ENCODE measurements at regions not wholly inside any gene's neighbourhood (a gene's known extent, or its start where the extent isn't known, plus 50 kb on each side); places are given as distances from the start of the nearest gene placed in this dataset.

DNA sequence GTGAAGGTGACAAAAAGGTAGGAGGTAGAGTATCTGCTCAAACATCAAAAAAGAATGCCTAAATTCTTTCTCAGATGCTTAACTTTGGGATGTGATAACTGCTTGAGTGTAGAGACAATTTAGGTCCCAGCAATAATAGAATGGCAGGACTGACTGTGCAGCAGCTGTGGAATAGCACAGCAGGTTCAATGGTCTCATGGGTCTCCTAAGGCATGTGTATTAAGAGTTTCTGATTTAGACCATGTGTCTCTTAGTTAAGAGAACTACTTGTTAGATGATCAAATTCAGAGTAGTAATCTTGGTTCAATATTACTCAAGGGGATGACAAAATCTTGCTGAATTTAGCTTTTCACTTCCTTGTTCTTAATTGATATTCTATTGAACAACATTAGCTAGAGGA, 72.0 kb downstream of the ALX1 start:
- DNase-seq (ENCODE audit: low read depth in 2 of 2), result no peak

DNA sequence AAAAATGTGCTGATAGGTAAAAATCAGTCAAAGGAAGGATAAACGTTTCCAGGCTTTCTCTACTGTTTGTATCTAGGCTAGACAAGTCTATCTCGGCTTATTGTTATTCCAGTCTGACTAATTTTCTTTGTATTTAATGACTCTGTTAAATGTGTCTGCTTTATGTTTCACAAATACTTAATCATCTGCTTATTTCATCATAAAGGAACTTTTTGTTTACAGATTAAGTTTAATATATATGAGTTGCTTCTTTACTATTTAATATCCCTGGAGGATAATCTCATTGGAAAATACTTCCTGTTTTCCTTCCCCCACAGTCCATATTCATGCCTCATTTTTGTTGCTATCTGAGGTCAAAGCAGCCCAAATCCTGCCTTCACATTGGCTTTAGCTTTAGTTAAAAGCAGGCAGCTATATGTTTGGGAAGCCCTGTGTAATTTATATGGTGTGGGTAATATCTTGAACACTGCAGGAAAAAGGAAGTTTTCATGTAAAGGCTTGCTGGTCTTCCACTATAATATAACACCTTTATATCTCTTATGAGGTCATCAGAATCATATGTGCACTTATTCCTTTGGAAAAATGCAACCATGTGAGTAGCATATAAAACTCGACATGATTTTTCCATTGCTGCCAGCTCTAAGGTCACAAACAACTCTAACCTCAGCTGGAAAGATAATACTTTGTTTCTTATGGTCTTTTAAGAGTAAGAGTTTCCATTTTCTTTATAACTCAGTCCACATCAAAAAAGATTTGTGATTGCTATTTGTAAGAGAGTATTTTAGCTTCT, 76.8 kb downstream of the ALX1 start:
- DNase-seq (ENCODE audit: low read depth in 2 of 2), result no peak

DNA sequence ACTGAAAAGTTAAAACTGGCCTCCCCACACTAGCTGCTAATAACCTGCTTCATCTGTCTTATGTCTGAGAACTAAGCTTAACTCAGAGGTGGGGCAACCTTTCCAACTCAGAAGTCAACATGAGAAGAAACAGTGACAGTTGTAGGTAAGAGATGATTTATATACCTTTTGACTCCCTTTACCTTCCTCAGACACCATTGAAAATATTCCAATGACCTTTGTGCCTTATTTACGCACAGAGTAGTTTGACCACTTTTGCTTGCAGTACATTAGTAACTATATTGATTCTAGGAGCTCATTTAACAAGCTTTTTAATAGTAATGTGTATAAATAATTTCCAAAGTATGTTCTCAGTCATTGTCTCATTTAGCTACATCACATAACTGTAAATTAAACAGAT, 77.6 kb downstream of the ALX1 start:
- DNase-seq (ENCODE audit: low read depth in 2 of 2), result no peak

DNA sequence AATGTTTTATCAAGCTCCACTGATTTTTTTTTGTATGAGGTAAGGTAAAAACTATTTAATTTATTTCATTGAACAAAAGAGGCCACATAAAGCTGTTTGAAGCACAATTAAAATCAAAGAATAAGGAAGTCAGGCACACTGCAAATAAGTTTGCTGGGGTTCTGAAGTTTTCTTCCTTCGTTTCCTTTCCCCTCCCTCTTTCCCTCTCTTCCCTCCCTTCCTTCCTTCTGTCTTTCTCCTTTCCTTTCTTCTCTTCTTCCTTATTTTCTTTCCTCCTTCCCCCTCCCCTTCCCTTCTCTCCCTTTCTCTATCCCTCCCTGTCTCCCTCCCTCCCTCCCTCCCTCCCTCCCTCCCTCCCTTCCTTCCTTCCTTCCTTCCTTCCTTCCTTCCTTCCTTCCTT, 78.7 kb downstream of the ALX1 start:
- no peak for DNase-seq (ENCODE audit: low read depth in 2 of 2)

DNA sequence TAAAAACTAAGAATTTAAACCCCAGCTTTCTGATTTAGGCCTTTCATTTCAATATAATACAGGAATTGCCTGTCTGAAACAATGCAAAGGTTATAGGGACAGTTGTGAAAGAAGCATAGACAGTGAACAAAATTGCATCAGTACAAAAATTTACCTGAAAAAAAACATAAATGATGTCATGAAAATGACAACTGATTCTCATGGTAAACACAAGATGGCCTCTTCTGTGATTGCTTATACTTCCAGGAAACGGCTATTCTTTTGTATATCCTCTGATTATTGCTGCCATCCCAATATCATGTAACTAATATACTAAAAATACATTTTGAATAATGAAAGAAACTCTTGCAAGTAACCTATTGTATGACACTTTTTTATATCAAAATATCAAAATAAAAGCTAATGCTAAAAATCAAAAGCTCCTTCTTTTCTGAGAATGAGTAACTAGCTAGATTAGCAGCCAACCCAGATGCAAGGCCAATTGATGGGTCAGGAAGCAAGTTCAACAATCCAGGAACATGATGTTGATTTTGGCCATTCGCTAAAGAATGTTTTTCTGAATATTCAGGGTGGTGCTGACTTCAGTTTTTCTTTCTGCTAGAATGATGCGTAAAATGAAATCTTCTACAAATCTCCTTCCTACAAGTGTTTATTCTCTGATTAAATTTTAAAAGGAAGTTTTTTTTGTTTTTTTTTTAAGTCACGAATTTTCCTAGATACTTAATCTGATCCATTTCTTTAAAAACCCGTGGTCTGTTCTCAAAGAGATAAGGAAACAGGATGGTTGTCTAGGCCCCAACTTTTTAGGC, 83.6 kb downstream of the ALX1 start:
- no peak for DNase-seq (ENCODE audit: low read depth in 2 of 2)

DNA sequence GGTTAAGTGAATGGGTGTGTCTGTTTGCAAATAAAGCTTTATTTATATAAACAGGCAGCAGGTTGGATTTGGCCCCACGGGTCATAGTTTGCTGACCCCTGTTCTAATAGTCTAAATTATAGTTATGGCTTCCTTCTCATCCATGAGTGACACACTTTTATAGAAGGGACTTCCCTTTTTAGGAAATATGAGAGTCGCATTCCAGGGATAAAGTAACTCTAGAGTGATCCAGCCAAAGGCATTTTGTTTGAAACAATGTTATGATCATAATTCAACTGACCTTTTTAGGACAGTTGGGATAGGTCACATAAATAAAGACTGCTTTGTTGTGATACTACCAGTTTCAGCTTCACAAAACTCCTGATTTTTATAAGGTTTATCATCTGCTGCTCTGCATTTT, 87.9 kb downstream of the ALX1 start:
- no peak for DNase-seq (ENCODE audit: low read depth in 2 of 2)

DNA sequence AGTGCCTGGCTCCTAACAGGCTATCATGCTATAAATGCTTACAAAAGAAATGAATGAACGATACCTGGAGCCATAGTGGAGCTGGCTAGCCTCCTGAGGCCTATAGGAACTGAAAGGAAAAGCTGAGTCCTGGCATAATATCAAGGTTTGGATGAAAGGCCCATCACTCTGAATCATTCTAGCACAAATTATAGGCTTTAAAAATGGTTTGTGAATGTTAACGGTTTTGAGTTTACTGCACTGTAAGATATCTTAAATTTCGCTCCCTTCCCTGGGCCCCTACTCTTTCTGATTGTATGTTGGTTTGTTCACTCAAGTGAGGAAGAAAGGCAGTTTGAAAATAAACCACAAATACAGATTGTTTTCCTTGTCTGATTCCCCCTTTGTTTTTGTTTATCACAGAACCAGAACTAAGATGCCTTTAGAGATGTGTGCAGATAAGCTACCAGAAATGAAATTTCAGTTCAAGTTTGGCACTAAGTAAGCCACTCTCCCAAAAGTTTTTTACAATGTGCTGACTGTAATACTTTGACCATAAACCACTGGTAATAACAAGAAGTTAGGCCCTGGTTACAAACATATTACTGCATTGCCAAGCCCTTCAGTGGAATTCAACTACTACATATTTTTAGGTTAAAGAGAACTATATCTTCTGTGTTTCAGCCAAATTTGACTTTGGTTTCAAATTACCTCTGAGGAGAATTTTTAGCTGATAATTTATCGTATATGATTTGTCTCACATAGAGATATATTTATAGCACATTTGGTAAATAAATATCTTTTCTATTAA, 89.5 kb downstream of the ALX1 start:
- no peak for DNase-seq (ENCODE audit: low read depth in 2 of 2)

DNA sequence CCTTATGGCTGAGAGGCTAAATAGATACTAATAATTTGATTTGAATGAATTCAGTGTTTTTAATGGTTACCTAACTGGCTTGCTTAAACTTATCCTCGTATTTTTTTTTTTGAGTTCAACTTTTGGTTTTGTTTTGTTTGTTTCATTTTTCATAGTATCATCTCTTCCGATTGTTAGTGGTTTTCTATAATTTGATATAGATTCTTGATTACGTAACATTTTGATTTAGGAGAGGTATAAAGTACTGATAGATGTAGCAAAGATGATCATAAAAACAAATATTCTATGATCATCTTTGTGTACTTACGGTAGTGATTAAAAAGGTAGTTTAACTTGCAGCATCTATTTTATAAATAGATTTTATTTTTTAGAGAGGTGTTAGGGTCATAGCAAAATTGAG, 93.0 kb downstream of the ALX1 start:
- DNase-seq (ENCODE audit: low read depth in 2 of 2), result no peak

DNA sequence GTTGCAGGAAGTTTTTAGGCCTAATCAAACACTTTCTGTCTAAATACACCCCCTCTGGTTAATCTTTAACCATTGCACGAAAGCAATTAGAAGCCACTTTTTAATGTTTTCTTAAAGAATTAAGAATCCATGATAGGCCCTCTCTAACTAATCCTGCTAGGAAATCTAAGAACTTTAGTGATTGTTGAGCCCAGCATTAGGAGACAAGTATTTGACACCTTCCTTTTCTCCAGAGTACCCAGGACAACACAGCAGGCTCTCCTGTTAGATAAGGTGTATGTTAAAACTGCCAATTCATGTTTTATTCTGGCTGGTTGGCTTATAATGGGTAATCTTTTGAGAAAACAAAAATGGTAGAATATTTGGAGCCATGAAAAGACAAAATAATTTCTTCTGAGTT, 95.0 kb downstream of the ALX1 start:
- DNase-seq (ENCODE audit: low read depth in 2 of 2), result no peak

DNA sequence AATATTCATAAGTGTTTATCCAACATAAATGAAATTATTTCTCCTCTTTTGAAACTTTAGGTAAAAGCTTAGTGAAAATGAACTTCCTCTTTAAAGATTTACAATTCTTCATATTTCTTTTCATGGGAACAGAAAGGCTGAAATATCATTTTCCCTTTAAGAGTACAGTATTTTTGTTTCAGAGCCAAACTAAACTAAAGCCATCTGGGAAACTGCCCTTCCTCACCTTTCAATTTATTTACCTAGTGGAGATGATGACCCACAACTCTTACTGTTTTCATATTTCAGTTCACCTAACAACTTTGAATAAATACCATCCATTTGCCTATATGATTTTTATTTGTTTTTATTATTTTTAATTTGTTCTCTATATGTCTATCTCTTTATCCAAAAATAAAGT, 105.4 kb downstream of the ALX1 start:
- no peak for DNase-seq (ENCODE audit: low read depth in 2 of 2)

DNA sequence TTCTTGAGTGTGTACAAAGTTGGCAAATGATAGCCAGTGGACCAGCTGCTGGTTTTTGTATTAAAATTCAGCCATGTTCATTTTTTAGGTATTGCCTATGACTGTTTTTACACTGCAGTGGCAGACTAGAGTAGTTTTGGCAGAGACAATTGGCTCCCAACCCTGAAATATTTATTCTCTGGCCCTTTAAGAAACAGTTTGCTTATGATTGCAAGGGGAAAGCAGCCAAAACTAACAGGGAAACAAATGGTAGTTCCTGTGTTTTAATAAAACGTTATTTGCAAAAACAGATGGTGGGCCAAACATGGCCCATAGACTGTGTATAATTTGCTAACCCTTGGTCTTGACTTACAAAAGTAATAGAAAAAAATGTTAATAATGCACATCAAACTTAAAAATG, 110.2 kb downstream of the ALX1 start:
- no peak for DNase-seq (ENCODE audit: low read depth in 2 of 2)

DNA sequence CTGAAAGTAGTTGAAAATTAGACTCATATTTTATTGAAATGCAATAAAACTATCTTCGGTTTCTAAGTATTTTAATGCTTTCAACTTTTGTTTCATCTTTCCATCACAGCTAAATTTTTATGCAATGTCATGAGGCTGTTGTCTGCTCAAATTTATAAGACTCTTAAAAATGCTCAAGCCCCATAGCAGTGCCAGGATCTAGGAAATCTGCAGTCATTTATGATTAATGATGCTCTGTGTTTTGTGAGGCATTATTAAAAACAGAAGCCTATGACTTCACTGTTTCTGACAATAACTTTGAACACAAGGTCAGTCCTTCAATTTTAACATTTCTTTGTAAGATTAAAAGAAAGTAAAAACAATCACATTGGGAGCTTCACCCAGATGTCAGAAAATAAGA, 112.5 kb downstream of the ALX1 start:
- peak in 1 of 2 experiments; percentile 8 for DNase-seq (ENCODE audit: low read depth in 2 of 2)

DNA sequence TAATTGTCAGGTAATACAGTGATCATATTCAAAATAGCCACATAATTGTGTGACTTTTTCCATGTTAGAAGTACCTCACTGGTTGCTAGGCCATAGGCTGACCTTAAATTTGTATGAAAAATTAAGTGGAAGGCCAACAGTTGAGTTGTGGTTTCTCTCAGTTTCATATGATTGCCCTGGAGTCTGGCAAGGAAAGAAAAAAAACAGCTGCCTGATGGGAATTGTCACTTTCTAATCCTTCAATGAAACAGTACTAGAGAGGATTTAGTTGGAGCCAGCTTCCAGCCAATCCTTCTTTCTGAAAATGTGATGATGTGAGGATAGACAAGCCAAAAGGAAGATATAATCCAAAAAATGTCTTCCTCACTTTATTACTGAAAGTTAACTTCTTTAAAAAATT, 113.6 kb downstream of the ALX1 start:
- DNase-seq (ENCODE audit: low read depth in 2 of 2), result no peak

DNA sequence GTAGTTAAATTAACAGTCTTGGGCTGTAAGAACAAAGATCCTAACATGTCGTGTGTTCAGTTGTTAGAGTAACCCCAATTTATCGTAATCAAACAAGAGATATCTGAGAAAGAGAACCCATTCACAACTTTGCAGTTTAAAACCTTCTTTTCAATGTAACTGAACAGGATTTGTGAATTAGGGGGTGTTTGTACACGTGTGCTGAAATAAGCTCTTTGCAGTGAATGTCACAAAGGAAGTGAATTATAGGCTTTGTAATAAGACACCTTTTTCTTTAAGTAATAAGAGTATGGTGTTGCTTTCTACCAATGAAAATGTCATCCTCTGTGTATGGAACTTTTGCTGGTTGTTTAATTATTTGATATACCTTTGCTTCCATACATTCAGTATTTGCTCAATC, 114.0 kb downstream of the ALX1 start:
- DNase-seq (ENCODE audit: low read depth in 2 of 2), result no peak

DNA sequence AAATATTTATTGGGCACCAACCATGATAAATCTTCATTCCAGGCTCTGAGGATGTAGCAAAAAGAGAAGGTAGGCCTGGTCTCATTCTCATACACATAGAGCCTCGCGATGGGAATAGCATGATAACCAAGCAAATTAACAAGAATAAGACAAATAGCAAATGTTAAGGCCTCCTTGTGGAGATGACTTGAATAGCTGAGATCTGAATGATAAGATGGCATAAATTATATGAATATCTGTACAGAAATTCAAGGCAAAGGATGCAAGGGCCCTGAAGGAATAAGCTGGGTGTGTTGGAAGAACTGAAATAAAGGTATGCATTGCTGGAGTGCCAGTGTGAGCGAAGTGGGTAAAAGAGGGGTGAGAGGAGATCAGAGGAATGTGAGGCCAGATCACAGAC, 114.8 kb downstream of the ALX1 start:
- DNase-seq (ENCODE audit: low read depth in 2 of 2), result no peak

DNA sequence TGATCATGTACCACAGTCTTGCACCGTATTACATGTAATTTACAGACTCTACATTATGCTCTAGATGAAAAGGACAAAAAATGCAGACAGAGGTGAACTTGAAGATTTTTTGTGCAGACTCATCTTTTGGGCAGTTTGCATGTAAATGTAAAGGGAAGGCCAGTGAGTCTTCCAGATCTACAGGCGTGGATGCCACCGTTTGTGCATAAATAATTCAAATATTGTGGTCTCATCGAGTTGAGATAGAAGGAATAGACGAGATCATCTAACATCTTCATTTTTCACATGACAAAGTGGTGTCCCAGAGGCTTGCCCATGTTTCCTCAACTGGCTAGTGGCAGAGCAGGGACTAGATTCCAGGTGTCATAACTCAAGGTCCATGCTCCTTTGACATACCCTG, 125.2 kb downstream of the ALX1 start:
- no peak for DNase-seq (ENCODE audit: low read depth in 2 of 2)

DNA sequence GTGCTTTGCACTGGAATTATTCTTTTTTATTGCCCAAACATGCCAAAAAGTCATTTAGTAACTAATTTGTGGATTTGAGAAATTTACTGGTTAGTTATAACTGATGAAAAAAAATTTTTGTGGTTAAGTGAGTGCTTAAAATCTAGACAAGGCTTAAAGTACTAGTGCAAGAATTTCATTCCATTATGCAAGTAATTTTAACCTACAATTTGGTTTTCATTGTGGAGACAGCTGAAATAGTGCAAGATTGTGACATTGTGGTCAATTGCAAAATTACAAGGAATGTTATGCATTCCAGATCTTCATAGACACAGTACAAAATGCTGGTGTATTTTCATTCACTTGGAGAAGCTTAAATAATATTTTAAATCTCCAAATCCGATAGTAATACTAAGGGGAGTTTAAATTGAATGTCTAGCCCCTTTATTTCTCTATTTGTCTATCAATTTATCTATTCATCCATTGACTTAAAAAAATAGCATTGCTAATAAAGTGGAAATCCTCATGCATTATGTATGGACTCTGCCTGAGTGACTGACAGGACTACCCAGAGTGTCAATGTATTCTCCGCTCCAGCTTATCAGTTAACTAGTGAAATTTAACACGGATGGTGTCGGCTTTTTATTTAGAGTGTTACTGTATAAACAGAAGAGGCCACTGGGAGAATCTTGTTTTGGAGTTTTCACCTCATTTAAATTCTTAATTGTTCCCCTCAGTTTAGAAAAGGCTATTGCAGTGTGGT, 125.9 kb downstream of the ALX1 start:
- DNase-seq (ENCODE audit: low read depth in 2 of 2), result peak; percentile 80 to 83

DNA sequence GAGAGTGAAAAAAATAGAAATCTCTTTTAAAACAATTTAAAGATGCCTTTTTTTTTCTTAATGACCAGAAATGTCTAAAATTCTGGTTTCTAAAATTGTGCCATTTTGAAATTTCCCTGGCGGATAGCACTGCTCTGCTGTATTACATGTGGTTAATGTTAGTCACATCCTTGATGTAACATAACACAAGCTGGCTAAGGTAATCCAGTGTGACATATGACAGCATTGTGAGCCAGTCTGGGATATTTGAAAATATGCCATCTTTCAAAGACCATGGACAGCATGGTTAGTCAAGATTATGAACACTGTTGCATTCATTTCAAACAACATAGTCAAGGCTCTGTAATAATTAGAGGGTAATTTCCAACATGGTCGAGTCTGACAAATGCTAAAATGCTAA, 133.2 kb downstream of the ALX1 start:
- DNase-seq (ENCODE audit: low read depth in 2 of 2), result no peak

DNA sequence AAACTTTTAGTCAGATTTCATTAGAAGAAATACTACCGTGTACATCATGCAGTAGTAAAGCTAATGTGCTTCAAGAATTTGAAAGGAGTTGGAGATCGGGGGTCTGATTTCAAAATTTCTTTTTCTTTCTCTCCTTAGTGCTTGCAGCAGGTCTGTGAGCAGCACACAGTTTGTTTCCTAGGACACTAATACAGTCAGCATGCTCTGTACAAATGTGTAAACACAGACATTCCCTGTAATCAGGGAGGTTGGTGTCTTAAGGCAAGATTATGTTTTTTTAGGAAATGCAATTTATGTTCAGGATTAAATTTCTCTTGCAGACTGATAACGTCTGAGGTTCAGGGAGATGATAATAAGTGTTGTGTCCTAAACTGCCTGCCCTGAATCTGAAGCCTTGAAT, 142.7 kb downstream of the ALX1 start:
- no peak for DNase-seq (ENCODE audit: low read depth in 2 of 2)

DNA sequence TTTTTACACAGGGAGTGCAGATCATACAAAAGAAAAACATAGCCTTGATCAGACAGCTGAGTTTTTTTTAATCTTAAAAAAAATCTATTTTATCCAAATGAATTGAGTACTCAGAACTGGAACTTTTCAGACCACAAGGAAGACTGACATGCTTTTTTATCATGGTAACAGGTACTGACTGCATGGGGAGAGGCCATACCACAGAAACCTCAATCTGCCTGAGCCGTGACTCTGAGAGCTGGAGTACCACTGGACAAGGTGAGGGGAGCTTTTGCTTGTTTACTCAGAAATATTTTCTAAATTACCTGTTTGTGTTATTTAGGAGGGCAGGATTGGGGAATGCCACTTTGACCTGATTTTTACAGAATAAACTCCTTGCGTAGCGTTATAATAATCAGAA, 143.9 kb downstream of the ALX1 start:
- no peak for DNase-seq (ENCODE audit: low read depth in 2 of 2)

DNA sequence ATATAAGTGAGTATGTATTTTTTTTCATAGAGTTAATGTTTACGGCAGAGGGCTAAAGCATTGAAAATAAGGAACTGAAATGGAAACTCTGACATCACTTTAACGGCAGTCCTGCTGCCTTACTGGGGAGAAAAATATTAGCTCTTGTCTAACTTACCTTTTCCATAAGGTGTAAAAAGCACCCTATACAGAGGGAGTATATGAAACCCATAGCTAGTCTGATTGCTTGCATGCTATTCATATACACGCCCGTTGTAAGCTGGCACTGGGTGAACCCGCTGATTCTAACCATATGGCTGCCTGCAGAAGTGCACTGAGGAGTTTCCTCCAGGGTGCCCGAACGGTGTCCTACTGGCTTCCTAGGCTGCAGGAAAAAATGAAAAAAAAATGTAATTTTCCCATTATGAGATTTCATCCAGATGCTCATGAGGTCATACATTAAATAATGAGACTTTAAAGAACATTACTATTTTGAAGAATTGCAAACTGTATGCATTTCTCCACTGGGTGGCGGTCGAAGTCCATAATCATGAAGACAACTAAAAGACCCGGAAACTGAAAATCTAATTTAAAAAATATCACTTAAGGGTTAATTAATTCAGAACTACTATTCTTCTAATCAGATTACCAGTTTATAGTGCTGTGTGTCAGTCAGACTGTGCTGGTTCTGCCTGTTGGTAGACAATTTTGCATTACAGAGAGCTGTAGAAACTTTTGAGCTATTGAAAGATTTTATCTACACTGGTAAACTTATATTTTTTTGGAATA, 144.7 kb downstream of the ALX1 start:
- no peak for DNase-seq (ENCODE audit: low read depth in 2 of 2)
